RWPE1 (cell line): ENCODE measurements at regions not wholly inside any gene's neighbourhood (a gene's known extent, or its start where the extent isn't known, plus 50 kb on each side); places are given as distances from the start of the nearest gene placed in this dataset.
"Not testable (repeated sequence)": the region's sequence is repeated elsewhere in the genome, so short reads cannot be mapped to it uniquely, and the experiment has no call there.

Experiments used
- CTCF ChIA-PET: fragments of 350-600 bp; sonication (Branson Sonifier 250); formaldehyde crosslinking; extraction: SDS; loops from one replicate; lab custom pipeline; 2021; lab: Yijun Ruan, JAX
- POLR2A ChIA-PET: fragments of 400-600 bp; formaldehyde crosslinking; extraction: SDS; loops from one replicate; lab custom pipeline; 2020; ENCODE audit warnings: antibody characterized with exemption; ENCODE audit not compliant: low non-redundant PET; lab: Yijun Ruan, JAX
- DNase-seq: peaks from one replicate; pipeline ENCODE4 v3.0.0; 2012; ENCODE audit warnings: low spot score
- H3K27ac ChIP-seq: fragments of 450-650 bp; 2 replicates; pipeline ENCODE4 v1.5.1; 2017
- CTCF ChIP-seq: fragments of 450-650 bp; conservative IDR thresholded peaks from 2 replicates; pipeline ENCODE4 v1.5.1; 2017; ENCODE audit warnings: low read depth, mild to moderate bottlenecking

- ChIA-PET POLR2A (no interaction called here), CTCF (no interaction called here)
- H3K27ac ChIP-seq, result no peak overlapping the region
- TF ChIP-seq CTCF, result no peak
- DNase-seq, result no peak
These were observed 167.7 kb upstream of the KCTD7 start for GRCh38 chr7:66460921-66461361.

GRCh38 chr7:66461397-66461796, 167.3 kb upstream of the KCTD7 start:
- CTCF ChIA-PET, DNase-seq, POLR2A ChIA-PET, H3K27ac ChIP-seq: not testable (repeated sequence)

- H3K27ac ChIP-seq, CTCF ChIA-PET, POLR2A ChIA-PET, DNase-seq: not testable (repeated sequence)
These were observed 165.8 kb upstream of the KCTD7 start for GRCh38 chr7:66462831-66463230.

GRCh38 chr7:66464059-66464458, 164.6 kb upstream of the KCTD7 start:
- DNase-seq, result no peak
- no peak overlapping the region for H3K27ac ChIP-seq
- ChIA-PET POLR2A (no interaction called here), CTCF (no interaction called here)
- no peak for TF ChIP-seq CTCF

- DNase-seq, result no peak
- CTCF ChIA-PET, result interaction anchor here (0.6 kb wide), 1 partner anchor 214 kb away, joined by 3 read pairs; no protein-coding TSS in a partner anchor
- POLR2A ChIA-PET, result no interaction called here
- TF ChIP-seq CTCF, result no peak
- no peak overlapping the region for H3K27ac ChIP-seq
These were observed 162.5 kb upstream of the KCTD7 start for GRCh38 chr7:66466081-66466600.

GRCh38 chr7:66467887-66468286, 160.8 kb upstream of the KCTD7 start:
- TF ChIP-seq CTCF, result no peak

GRCh38 chr7:66473064-66473463, 155.6 kb upstream of the KCTD7 start:
- H3K27ac ChIP-seq, DNase-seq, POLR2A ChIA-PET: not testable (repeated sequence)
- CTCF ChIA-PET, result interaction anchor here (0.6 kb wide), 1 partner anchor 382 kb away, joined by 4 read pairs; no protein-coding TSS in a partner anchor

More at GRCh38 chr7:66467887-66468286, 160.8 kb upstream of the KCTD7 start:
- POLR2A ChIA-PET, result no interaction called here
- CTCF ChIA-PET, result interaction anchor here (0.7 kb wide), 1 partner anchor 20 kb away, joined by 5 read pairs; no protein-coding TSS in a partner anchor
- H3K27ac ChIP-seq, result no peak overlapping the region
- DNase-seq, result no peak

GRCh38 chr7:66474441-66474840, 154.2 kb upstream of the KCTD7 start:
- no peak for DNase-seq
- ChIA-PET POLR2A (no interaction called here), CTCF (no interaction called here)
- H3K27ac ChIP-seq, result no peak overlapping the region
- no peak for TF ChIP-seq CTCF

GRCh38 chr7:66476056-66476455, 152.6 kb upstream of the KCTD7 start:
- CTCF ChIA-PET, POLR2A ChIA-PET, DNase-seq, H3K27ac ChIP-seq: not testable (repeated sequence)

- CTCF ChIA-PET, DNase-seq, H3K27ac ChIP-seq, POLR2A ChIA-PET: not testable (repeated sequence)
These were observed 150.8 kb upstream of the KCTD7 start for GRCh38 chr7:66477822-66478397.

GRCh38 chr7:66481229-66481628, 147.5 kb upstream of the KCTD7 start:
- POLR2A ChIA-PET, DNase-seq, H3K27ac ChIP-seq, CTCF ChIA-PET: not testable (repeated sequence)
